GM12873 (cell line): ENCODE measurements at regions not wholly inside any gene's neighbourhood (a gene's known extent, or its start where the extent isn't known, plus 50 kb on each side); places are given as distances from the start of the nearest gene placed in this dataset.

Experiments used
- CTCF ChIP-seq: IDR thresholded peaks from 2 replicates; pipeline ENCODE4 v1.5.1; 2012; ENCODE audit warnings: low read depth, mild to moderate bottlenecking, moderate library complexity, low read length, control low read depth; ENCODE audit not compliant: insufficient read depth; ENCODE audit errors: missing control alignments

- TF ChIP-seq CTCF, result no peak
These were observed 156.2 kb downstream of the THBS2 start for GRCh38 chr6:169097381-169097959.

DNA sequence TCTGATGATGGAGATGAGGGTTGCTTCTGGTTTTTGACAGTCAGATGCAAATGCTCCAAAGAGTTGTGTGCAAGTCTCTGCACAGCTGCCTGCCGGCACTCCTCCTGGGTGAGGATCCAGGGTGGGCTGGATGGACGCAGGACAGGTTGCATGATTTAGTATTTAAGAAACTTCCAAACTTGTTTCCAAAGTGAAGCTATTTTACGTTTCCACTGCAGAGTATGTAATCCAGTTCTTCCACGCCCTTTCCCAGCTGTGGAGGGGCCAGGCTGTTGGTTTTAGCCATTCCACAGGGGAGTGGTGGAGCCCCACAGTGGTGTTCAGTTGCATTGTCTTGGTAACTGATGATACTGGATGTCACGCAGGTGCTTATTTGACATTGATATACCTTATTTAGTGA lies 157.3 kb downstream of the THBS2 start:
- no peak for TF ChIP-seq CTCF

GRCh38 chr6:169095153-169095552 lies 158.5 kb downstream of the THBS2 start:
- TF ChIP-seq CTCF, result no peak

DNA sequence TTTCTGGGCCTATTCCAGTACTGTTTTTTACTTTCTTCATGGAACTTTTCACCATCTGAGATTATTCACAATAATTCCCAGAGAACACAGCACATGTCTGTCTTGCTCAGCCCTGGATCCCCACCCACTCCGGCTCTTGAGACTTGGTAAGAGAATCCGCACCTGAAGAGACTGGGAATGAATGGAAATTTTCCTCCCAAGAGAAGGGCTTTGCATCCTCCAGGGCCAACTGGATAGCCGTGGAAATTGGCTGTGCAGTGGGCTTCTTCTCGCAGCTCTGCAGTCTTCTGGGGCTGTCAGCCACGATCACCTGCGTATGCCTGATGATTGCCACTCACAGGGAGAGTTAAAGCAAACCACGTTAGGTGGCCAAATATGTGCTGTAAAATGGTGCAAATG lies 159.1 kb downstream of the THBS2 start:
- TF ChIP-seq CTCF, result no peak

- no peak for TF ChIP-seq CTCF
These were observed 159.7 kb downstream of the THBS2 start for GRCh38 chr6:169093770-169094551.

DNA sequence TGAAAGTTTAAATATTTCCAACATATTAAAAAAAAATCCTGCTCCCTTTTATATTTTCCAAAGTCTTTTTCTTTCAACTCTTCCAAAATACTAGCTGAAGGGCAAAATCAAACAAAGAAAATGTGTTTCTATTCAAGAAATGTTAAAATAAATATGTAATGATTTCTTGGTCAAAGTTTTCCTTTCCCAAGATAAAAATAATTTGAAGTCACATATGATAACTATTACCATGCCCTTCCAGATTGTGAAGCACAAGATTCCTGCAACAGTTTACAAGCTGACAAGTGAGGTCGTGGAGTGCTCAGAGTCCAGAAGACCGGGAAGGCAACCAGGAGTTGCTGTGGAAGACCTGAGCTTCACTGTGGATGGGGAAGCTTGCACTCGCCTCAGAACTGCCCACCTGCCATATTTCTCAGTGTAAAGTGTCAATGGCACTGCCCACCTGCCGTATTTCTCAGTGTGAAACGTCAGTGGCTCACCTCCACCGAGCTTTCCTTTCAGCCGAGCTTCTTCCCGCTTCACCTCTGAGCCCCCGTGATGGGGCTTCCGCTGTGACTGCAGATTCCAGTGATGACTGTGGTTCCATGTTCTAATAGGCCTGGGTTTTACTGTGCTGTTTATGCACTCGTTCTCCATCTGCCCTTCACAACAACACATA lies 160.5 kb downstream of the THBS2 start:
- no peak for TF ChIP-seq CTCF

DNA sequence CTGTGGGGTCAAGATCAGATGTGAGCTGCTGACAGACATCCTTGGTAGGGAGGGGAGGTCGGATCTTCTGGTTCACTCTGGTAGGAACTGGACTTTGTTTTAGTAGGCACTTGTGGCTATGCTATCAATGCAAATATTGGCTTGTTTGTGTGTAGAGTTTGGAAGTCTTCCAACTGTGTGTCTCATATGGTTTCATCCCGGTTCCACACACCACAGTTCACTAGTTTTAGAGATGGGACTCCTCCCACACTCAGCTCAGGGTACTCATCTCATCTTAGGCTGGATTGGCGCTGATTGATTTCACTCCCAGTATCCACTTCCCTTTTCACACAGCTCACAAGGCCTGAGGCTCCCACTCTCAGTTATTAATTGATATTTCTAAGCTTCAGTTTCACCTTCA lies 161.3 kb downstream of the THBS2 start:
- no peak for TF ChIP-seq CTCF
